Cardiac muscle cell (in vitro differentiated cells and primary cell): ENCODE measurements at regions not wholly inside any gene's neighbourhood (a gene's known extent, or its start where the extent isn't known, plus 50 kb on each side); places are given as distances from the start of the nearest gene placed in this dataset.
A peak's percentile ranks its signal among the peaks of the same experiment; 100 is the strongest.

Experiments
- DNase-seq, 2 donors: peaks; one replicate each; pipeline versions ENCODE4 v3.0.0 to v3.0.0-alpha.2; 2010 to 2017; ENCODE audit warnings: low read depth in 1 of 2, low spot score in 1 of 2
- H3K27ac ChIP-seq: fragments of 200-600 bp; sonication (generic); 2 replicates; pipeline ENCODE4 v1.5.1; 2016
- H3K27me3 ChIP-seq: fragments of 200-600 bp; sonication (generic); 2 replicates; pipeline ENCODE4 v1.6.0; 2016; ENCODE audit warnings: control low read depth
- H3K36me3 ChIP-seq: fragments of 200-600 bp; sonication (generic); 2 replicates; pipeline ENCODE4 v1.5.1; 2016; ENCODE audit warnings: control low read depth
- H3K4me1 ChIP-seq: fragments of 200-600 bp; sonication (generic); 2 replicates; pipeline ENCODE4 v1.8.1; 2017; ENCODE audit warnings: low read depth, mild to moderate bottlenecking, mixed run types
- H3K4me3 ChIP-seq: fragments of 200-600 bp; sonication (generic); 2 replicates; pipeline ENCODE4 v1.5.1; 2016; ENCODE audit warnings: mild to moderate bottlenecking
- H3K9me3 ChIP-seq: fragments of 200-600 bp; sonication (generic); 2 replicates; pipeline ENCODE4 v1.5.1; 2017; ENCODE audit warnings: low read depth, mild to moderate bottlenecking, control low read depth
- CTCF ChIP-seq: IDR thresholded peaks from 2 replicates; pipeline ENCODE4 v1.5.1; 2012; ENCODE audit warnings: low read depth, mild to moderate bottlenecking, low read length

DNA sequence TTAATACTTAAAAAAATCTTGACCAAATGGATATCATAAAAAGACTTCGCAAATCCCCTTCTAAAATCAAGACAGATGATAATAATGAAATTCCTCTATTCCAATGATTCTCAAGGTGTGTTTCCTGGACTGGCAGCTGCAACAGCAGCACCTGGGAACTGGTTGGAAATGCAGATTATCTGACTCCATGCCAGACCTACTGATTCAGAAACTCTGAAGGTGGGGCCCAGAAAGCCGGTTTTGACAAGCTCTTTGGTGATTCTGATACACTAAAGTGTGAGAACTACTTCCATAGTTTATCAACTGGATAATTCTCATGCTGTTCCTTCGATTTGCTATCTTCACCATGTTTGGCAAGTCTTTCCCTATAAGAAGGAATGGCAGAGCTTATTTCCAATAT lies 252.1 kb downstream of the COL12A1 start:
- Histone ChIP-seq H3K4me1 (no peaks in the 10 kb centered on the region), H3K36me3 (no peaks in the 10 kb centered on the region), H3K27me3 (no peaks in the 10 kb centered on the region), H3K9me3 (no peaks in the 10 kb centered on the region), H3K4me3 (no peak overlapping the region), H3K27ac (no peak overlapping the region)
- no peak for TF ChIP-seq CTCF
- no peak for DNase-seq

DNA sequence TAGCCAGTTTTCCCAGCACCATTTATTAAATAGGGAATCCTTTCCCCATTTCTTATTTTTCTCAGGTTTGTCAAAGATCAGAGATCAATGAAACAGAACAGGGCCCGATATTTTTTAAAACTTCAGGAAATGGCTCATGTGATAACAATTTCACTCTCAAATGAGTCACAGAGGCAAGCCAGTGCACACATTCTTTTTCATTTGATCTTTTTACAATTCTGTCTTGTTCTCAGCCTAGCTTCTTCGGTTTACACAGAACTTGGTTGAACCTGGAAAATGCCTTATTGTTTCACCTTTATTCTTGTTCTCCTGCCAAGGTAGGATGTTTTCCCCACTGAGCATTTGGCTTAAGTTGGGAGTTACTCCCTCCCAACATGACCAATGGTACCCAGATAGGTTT lies 258.9 kb downstream of the COL12A1 start:
- H3K4me3 ChIP-seq = no peak overlapping the region
- H3K9me3 ChIP-seq = no peaks in the 10 kb centered on the region
- no peaks in the 10 kb centered on the region for H3K36me3 ChIP-seq
- TF ChIP-seq CTCF = no peak
- DNase-seq = peak in 1 of 2 donors; percentile 42
- no peaks in the 10 kb centered on the region for H3K4me1 ChIP-seq
- H3K27me3 ChIP-seq = no peaks in the 10 kb centered on the region
- H3K27ac ChIP-seq = no peak overlapping the region

GRCh38 chr6:74942130-74942529 lies 263.7 kb downstream of the COL12A1 start:
- no peaks in the 10 kb centered on the region for H3K9me3 ChIP-seq
- no peak overlapping the region for H3K4me3 ChIP-seq
- no peaks in the 10 kb centered on the region for H3K36me3 ChIP-seq
- no peak for DNase-seq
- TF ChIP-seq CTCF = no peak
- H3K27ac ChIP-seq = no peak overlapping the region
- no peaks in the 10 kb centered on the region for H3K4me1 ChIP-seq
- no peaks in the 10 kb centered on the region for H3K27me3 ChIP-seq

DNA sequence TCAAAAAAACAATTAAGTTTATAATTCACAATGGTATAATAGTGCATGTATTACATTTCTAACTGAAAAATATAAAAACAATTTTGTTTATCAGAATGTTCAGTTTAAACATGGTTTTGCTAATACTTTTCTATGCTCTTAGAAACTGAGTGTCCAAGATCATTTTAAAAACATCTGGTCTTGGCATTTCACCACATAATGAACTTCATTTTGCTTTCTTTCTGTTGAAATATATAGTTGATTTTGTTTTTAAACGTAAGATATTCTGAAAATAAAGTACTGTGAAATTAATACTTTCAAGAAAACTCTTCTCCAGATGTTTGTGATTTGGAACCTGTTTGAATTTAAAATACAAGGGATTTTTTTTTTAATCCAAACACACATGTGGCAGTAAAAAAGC lies 264.4 kb downstream of the COL12A1 start:
- Histone ChIP-seq H3K4me3 (no peak overlapping the region), H3K4me1 (no peaks in the 10 kb centered on the region), H3K36me3 (no peaks in the 10 kb centered on the region), H3K27ac (no peak overlapping the region), H3K9me3 (no peaks in the 10 kb centered on the region), H3K27me3 (no peaks in the 10 kb centered on the region)
- DNase-seq = no peak
- no peak for TF ChIP-seq CTCF

DNA sequence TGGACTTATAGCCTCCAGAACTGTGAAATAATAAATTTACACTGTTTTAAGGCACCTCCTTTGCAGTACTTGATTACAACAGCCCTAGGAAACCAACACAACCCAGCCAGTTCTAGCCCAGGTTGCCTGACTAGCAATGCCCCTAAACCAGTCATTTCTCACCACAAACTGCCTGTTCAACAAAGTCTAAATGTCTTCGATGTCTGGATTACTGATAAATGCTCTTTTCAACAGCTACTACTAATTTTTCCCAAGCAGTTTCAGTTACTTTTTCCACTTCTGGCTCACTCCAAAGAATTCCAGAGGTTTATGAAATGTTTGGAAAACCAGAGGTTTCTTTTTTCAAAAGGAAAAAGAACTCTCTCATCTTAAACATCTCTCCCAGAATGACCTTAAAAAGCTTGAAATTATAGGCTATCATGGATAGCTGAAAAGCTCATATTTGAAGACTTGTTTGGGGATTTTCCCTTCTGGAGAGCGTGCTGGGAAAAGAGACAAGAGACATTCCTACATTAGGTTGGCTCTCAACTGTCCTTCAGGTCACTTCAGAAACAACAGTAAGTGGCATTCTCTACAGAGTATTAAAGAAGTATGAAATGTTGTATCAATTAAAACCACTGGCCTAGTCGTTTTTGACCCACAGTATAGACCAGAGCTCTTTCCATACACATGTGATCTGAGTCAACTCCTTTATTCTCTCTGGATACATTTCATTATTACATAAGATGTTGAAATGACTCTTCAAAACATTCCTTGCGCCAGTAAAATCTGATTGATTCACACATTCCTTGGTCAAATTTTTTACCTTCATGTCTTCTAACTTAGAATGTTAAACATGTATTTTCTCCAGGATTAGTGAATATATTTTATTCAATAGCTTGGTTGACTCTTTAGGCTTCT lies 265.9 kb downstream of the COL12A1 start:
- Histone ChIP-seq H3K4me3 (no peak overlapping the region), H3K4me1 (no peaks in the 10 kb centered on the region), H3K36me3 (no peaks in the 10 kb centered on the region), H3K27me3 (no peaks in the 10 kb centered on the region), H3K27ac (no peak overlapping the region), H3K9me3 (no peaks in the 10 kb centered on the region)
- no peak for DNase-seq
- no peak for TF ChIP-seq CTCF
